ES-I3 (cell line): ENCODE measurements at regions not wholly inside any gene's neighbourhood (a gene's known extent, or its start where the extent isn't known, plus 50 kb on each side); places are given as distances from the start of the nearest gene placed in this dataset.

Source experiments
- H3K36me3 ChIP-seq: 2 replicates; pipeline ENCODE4 v1.6.1; 2013; ENCODE audit warnings: mild to moderate bottlenecking, low read length, control low read depth, moderate library complexity; ENCODE audit not compliant: insufficient read depth
- H3K4me1 ChIP-seq: 2 replicates; pipeline ENCODE4 v1.6.1; 2013; ENCODE audit warnings: mild to moderate bottlenecking, control low read depth, low read length; ENCODE audit not compliant: insufficient read depth
- H3K9ac ChIP-seq: 2 replicates; pipeline ENCODE4 v1.6.1; 2013; ENCODE audit warnings: low read depth, mild to moderate bottlenecking, low read length, moderate library complexity
- H3K9me3 ChIP-seq: 2 replicates; pipeline ENCODE4 v1.6.1; 2013; ENCODE audit warnings: mild to moderate bottlenecking, low read length, moderate library complexity; ENCODE audit not compliant: control insufficient read depth, insufficient read depth

DNA sequence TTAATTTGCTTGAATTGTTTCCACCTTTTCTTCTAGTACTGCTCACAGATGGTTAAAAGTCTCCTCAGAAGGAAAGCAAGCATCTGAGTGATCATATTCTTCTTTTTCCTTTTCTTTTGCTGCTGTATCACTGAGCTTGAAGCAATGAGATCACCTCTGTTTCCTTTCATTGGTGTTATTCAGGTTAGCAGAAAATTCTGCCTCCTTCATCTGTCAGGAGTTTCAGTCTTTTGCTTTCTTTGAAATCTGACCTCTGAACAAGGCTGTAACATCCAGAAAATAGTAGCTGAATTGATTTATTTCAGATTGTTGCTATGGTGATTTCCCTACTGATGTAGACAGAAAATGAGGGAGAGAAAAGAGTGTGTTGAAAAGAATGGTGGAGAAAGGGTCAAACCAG is 343.0 kb downstream of the MFSD1 start:
- Histone ChIP-seq H3K36me3 (no peaks in the 10 kb centered on the region), H3K9ac (no peak overlapping the region), H3K9me3 (no peaks in the 10 kb centered on the region), H3K4me1 (no peaks in the 10 kb centered on the region)

DNA sequence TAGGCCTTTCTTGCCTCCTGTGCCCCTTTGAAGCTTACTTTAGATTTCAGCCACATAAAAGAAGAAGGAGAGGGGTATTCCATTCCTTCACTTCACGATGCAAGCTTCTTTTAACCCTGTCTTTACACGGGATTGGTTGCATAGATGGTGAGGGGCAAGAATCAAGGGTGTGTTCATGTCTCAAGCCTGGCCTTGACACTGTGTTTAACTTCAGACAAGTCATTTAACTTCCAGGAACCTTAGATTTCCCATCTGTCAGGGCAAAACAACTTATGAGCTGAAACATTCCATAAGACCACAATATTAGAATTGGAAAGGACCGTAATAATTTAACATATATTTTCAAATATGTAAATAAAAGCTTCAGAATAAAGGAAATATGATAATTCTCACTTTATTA is 344.5 kb downstream of the MFSD1 start:
- Histone ChIP-seq H3K9me3 (no peaks in the 10 kb centered on the region), H3K4me1 (no peaks in the 10 kb centered on the region), H3K36me3 (no peaks in the 10 kb centered on the region), H3K9ac (no peak overlapping the region)

DNA sequence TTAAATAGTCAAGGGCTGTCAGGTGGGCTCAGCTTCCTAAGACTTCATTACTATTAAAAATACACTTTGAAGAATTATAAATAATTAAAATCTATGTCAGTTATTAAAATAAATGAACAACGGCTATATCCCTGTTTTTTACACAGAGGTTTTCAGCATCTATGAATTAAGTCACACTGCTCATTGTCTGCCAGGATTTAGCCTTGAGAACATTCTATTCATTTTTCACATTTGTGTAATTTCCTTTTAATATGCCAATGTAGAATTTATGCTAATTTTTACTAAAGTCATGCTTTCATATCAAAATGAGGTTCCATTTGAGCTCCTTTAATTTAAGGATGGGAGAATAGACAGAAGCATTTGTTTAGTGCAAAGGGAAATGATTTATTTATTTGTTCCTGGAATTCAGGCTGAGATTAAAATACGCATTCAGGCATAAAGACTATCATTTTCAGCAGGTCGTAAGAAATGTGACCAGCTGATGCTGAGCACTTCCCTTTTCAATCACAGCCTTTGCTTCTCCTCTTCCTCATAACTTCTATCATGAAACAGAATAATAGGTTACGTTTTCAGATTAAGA is 345.1 kb downstream of the MFSD1 start:
- no peaks in the 10 kb centered on the region for H3K36me3 ChIP-seq
- no peak overlapping the region for H3K9ac ChIP-seq
- H3K4me1 ChIP-seq: no peaks in the 10 kb centered on the region
- H3K9me3 ChIP-seq: no peaks in the 10 kb centered on the region

DNA sequence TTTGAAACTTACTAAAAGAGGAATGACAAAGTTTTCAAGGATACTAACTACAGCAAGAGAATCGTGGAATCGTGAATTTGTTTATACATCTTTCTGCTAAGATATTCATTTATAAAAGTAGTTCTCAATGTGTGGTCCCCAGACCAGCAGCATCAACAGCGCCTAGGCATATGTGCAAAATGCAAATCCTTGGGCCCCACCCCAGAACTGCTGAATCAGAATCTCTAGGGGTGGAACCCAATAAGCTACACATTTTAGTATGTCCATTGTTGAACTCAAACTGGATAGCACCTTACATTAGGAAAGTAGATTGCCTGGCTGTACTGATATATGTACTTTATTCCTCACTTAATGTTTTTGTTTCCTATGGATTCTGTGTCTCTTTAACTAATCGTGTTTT is 346.0 kb downstream of the MFSD1 start:
- no peaks in the 10 kb centered on the region for H3K36me3 ChIP-seq
- no peaks in the 10 kb centered on the region for H3K4me1 ChIP-seq
- H3K9me3 ChIP-seq: no peaks in the 10 kb centered on the region
- H3K9ac ChIP-seq: no peak overlapping the region

DNA sequence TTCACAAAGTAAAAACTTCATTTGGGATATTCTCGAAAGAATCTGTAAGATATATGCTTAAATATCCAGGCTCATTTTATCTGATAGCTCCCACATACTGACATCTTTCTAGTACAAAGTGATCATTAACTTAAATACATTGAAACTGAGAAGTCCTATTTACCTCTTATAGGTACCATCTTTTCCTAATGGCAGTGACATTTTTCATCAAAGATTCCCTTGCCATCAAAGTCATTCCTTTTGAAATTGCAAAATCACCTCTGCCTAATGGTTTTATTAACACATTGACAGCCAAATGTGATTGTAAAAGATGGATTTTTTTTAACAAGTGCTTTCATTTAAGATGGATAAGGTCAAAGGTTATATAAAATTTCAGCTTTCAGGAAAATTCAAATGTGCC is 346.6 kb downstream of the MFSD1 start:
- Histone ChIP-seq H3K9me3 (no peaks in the 10 kb centered on the region), H3K4me1 (no peaks in the 10 kb centered on the region), H3K9ac (no peak overlapping the region), H3K36me3 (no peaks in the 10 kb centered on the region)

DNA sequence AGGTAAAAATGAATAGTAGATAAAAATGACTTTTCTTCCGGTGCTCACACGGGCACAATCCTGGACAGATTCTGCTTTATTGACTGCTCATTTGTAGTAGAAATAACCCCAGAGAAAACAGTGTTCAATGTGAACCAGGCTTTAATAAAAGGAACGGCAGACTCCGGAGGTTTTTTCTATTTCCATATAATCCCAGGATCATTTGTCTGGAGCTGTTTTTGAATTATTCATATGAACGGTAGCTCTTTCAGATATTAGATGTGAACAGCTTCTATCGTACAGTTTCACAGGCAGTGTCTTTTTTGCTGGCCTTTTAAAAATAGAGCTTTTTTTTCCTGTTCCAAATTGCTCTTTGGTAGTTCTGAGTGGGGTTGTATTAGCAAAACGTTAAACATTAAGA is 347.3 kb downstream of the MFSD1 start:
- Histone ChIP-seq H3K9ac (no peak overlapping the region), H3K36me3 (no peaks in the 10 kb centered on the region), H3K9me3 (no peaks in the 10 kb centered on the region), H3K4me1 (no peaks in the 10 kb centered on the region)

DNA sequence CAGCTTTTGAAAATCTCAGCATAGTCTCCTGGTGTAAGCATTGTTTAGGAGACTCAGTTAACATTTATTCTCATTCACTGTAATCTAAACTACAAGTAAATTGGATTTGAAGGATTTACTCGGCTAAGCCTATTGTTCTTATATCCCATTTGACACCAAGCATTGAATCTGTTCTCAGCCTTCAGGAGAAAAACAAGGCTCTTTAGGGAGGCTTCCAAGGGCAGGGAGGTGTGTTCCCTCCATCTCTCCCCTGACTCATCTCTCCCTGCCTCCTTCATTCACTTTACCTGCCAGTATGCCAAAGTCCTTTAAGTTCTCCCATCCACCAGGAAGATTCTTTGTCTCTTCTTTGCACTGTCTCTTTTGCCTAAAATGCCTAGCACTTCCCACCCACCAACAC is 347.8 kb downstream of the MFSD1 start:
- Histone ChIP-seq H3K4me1 (no peaks in the 10 kb centered on the region), H3K36me3 (no peaks in the 10 kb centered on the region), H3K9ac (no peak overlapping the region)

DNA sequence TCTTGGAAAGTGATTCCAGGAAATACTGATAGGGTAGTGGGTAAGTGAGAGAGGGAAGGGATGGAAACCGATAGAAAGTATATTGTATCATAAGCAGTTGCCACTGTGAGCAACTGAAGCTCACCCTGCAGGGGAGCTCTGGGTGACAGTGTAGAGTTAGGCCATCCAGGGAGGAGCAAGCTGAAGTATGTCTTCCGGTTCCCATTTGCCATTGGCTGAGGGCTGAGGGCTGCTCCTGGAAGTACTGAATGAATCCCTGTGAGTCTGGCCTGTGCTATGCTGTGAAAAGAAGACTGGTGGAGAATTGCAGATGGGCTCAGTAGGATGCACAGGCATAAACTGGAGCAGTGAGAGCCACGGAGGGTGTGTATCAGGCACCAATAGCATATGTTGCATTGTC is 348.3 kb downstream of the MFSD1 start:
- no peaks in the 10 kb centered on the region for H3K36me3 ChIP-seq
- no peaks in the 10 kb centered on the region for H3K4me1 ChIP-seq

More for the DNA sequence above, 347.8 kb downstream of the MFSD1 start:
- no peaks in the 10 kb centered on the region for H3K9me3 ChIP-seq

DNA sequence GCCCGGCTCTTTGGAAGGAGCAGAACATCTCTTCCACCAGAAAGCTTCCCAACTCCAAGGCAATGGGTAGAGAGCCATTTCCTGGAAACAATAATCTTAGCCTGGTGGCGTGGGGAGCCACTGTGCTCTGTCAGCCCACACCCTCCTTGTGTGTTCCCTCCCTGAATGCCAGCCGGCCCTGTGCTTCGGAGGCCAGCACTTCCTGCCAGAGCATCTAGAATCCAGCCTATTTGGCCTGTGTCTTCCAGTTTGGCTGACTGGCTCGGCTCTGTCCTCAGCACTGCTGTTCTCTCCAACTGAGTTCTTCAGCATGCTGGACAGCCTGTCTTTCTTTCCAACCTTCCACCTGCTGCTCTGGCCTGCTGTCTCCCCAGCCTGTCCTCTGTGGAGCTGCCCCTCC is 349.3 kb downstream of the MFSD1 start:
- Histone ChIP-seq H3K36me3 (no peaks in the 10 kb centered on the region), H3K9me3 (no peaks in the 10 kb centered on the region), H3K4me1 (no peaks in the 10 kb centered on the region), H3K9ac (no peak overlapping the region)

More for the DNA sequence above, 348.3 kb downstream of the MFSD1 start:
- H3K9ac ChIP-seq: no peak overlapping the region
- no peaks in the 10 kb centered on the region for H3K9me3 ChIP-seq

DNA sequence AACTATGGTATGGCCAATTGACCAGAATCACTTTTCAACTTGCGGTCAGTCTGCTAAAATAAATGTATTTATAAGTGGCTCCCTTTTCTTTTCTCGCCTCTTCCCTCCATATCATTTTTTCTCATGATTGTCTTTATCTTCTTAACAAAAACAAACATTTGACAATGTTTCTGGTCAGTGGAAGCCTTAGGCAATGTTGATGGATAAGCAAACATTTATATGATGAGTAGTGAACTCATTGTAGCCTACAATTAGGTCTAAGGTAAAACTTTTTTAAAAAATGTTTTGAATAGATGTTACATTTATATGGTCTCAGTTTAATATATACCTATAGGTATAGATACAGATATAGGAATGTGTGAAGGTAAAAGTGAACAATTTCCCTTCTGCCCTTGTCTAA is 355.4 kb downstream of the MFSD1 start:
- Histone ChIP-seq H3K9ac (no peak overlapping the region), H3K4me1 (no peaks in the 10 kb centered on the region), H3K36me3 (no peaks in the 10 kb centered on the region), H3K9me3 (no peaks in the 10 kb centered on the region)

DNA sequence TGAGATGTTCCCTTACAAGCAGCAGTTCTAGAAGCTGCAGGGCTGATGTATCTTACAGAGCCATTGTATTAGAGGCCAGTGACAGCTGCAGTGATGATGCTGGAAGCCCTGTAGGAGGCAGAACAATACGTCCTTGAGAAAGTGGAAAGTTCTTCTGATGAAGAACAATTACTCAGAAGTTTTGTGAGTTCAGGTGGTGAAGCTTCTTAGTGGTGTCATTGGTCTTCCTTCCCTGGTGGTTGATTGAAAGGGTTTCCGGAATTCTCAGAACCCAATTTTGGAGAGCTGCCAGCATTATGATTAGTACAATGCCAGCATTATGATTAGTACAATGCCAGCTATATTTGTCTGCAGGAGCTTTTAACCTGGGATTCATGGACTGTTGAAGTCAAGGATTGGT is 356.4 kb downstream of the MFSD1 start:
- H3K9me3 ChIP-seq: no peaks in the 10 kb centered on the region
- H3K4me1 ChIP-seq: no peaks in the 10 kb centered on the region
- H3K9ac ChIP-seq: no peak overlapping the region
- no peaks in the 10 kb centered on the region for H3K36me3 ChIP-seq

DNA sequence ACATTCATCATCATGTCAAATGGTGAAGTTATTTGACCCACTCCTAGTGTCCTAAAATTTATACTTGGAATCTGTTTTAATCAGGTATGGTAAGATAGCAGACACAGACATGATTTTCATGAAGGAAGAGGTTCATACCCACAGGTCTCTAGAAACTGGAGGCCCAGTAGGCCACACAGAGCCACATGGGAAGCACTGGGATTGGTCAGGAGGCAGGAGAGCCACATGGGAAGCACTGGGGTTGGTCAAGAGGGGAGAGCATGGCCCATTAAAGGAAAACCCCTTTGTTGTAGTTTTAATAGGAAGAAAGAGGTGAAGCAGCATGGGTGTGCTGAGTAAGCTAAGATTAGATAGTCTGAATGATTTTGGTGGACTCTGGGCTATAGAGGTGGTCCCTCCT is 356.9 kb downstream of the MFSD1 start:
- Histone ChIP-seq H3K9me3 (no peaks in the 10 kb centered on the region), H3K36me3 (no peaks in the 10 kb centered on the region), H3K4me1 (no peaks in the 10 kb centered on the region), H3K9ac (no peak overlapping the region)

DNA sequence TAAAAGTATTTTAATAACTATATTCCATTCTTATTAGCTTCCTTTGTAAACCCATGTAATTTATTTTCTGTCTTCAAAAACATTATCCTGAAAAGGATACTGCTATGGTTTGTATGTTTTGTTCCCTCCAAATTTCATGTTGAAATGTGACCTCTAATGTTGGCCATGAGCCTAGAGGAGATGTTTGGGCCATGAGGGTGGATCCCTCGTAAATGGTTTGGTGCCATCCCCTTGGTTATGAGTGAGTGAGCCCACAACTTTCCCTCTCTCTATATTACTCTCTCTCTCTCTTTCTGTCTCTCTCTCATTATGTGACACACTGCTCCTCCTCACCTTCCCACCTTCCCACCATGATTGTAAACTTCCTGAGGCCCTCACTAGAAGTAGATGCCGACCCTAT is 357.7 kb downstream of the MFSD1 start:
- Histone ChIP-seq H3K4me1 (no peaks in the 10 kb centered on the region), H3K36me3 (no peaks in the 10 kb centered on the region), H3K9ac (no peak overlapping the region), H3K9me3 (no peaks in the 10 kb centered on the region)

DNA sequence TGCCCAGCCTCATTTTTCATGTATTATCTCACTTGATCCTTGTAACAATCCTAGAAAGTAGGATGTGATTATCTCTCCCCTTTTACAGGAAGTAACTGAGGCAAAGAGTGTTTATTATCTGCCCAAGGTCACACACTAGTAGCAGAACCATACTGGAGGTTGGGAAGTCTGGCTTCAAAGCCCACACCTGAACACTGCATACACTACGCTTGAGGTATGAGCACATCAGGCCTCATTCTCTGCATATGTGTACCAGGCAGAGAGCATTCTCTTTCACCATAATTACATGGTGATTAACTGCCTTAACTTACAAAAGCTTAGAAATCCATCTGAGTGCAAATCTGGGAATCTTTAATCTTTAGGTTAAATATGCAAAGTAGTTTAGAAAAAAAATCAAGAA is 361.8 kb downstream of the MFSD1 start:
- Histone ChIP-seq H3K9me3 (no peaks in the 10 kb centered on the region), H3K36me3 (no peaks in the 10 kb centered on the region), H3K4me1 (no peaks in the 10 kb centered on the region), H3K9ac (no peak overlapping the region)

DNA sequence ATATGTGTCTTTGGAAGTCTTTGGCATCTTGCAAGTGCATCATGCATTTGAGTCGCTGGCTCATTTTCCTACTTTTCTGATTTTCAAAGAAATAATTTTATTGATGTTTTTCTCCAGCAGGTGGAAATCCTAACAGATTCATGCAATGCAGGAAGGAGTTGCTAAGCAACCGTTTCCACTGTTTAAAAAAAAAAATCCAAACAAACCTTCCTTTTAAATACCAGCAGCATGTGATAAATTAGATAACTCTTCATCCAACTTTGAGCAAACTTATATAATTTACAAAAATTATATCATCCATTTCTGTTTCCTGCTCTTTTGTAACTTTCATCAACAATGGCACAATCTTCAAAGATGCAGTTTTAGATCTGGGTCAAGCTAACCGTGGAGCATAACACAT is 364.1 kb downstream of the MFSD1 start:
- Histone ChIP-seq H3K36me3 (no peaks in the 10 kb centered on the region), H3K4me1 (no peaks in the 10 kb centered on the region), H3K9me3 (no peaks in the 10 kb centered on the region), H3K9ac (no peak overlapping the region)
